HUES64 (cell line): ENCODE measurements at regions not wholly inside any gene's neighbourhood (a gene's known extent, or its start where the extent isn't known, plus 50 kb on each side); places are given as distances from the start of the nearest gene placed in this dataset.
"Not testable (repeated sequence)": the region's sequence is repeated elsewhere in the genome, so short reads cannot be mapped to it uniquely, and the experiment has no call there.

Experiments used
- H3K27ac ChIP-seq: 2 replicates; pipeline ENCODE4 v1.7.0; 2013; ENCODE audit warnings: low read depth, low read length, inconsistent platforms
- H3K27me3 ChIP-seq: 2 replicates; pipeline ENCODE4 v1.6.1; 2013; ENCODE audit warnings: mild to moderate bottlenecking, low read length; ENCODE audit not compliant: insufficient read depth
- H3K36me3 ChIP-seq: 2 replicates; pipeline ENCODE4 v1.6.1; 2013; ENCODE audit warnings: mild to moderate bottlenecking, low read length; ENCODE audit not compliant: insufficient read depth
- H3K4me1 ChIP-seq: 2 replicates; pipeline ENCODE4 v1.6.1; 2013; ENCODE audit warnings: mild to moderate bottlenecking, low read length, moderate library complexity; ENCODE audit not compliant: insufficient read depth
- H3K4me3 ChIP-seq: 2 replicates; pipeline ENCODE4 v1.5.1; 2013; ENCODE audit warnings: mild to moderate bottlenecking, low read length, moderate library complexity
- H3K9ac ChIP-seq: 2 replicates; pipeline ENCODE4 v1.6.1; 2013; ENCODE audit warnings: mild to moderate bottlenecking, low read depth, low read length
- H3K9me3 ChIP-seq: 2 replicates; pipeline ENCODE4 v1.6.1; 2013; ENCODE audit warnings: low read depth, low read length; ENCODE audit not compliant: insufficient read depth
- WGBS: fragments of 150-250, 120-280 bp; methylation state at CpG from one replicate; pipeline ENCODE4 v1.1.7; 2013; ENCODE audit warnings: missing lambda C conversion rate; 5-methylcytosine and 5-hydroxymethylcytosine counted together

GRCh38 chr5:15096686-15097085 is 225.1 kb upstream of the ANKH start:
- H3K36me3 ChIP-seq, H3K27ac ChIP-seq, H3K9ac ChIP-seq, H3K4me3 ChIP-seq, H3K9me3 ChIP-seq, H3K27me3 ChIP-seq, H3K4me1 ChIP-seq: not testable (repeated sequence)
- 96% methylated on average over 22 of the region's 22 CpGs for WGBS

DNA sequence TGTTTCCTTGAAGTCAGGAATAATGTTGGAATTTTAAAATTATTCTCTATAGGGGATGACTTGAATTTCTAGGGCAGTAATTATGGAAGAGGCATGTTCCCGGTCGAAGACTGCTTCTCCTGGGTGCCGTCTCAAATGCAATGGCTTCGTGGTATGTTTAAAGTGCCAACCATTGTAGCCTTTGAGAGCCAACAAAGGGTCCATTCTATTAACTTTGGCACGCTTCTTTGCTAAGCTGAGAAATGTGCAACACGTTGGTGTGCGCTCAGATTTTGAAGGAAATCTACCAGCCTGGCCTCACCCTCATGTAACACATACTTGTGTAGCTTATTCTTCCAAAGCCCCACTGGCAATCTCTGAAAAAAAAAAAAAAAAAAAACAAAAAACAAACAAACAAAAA is 221.2 kb upstream of the ANKH start:
- Histone ChIP-seq H3K27me3 (no peaks in the 10 kb centered on the region), H3K9ac (no peak overlapping the region), H3K4me3 (no peak overlapping the region), H3K36me3 (no peaks in the 10 kb centered on the region), H3K4me1 (no peaks in the 10 kb centered on the region), H3K27ac (no peak overlapping the region), H3K9me3 (no peaks in the 10 kb centered on the region)
- 92% methylated on average over 7 of the region's 7 CpGs for WGBS

DNA sequence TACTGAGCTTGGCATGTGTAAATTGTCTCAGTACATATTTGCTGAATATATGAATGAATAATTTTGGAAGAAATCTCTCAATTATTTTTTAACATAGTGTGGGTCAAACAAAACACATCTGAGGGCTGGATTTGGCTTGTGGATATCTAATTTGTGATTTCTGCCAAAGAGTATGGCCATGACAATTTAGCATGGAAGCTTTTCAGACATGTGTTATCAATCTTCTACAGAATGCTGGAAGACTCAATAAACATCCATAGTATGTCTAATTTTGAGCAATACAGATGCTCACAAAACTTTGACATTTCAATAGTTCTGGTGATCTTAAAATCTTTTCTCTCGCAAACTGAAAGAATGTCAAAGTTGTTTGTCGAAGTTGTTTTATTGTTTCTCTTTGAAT is 214.1 kb upstream of the ANKH start:
- no peak overlapping the region for H3K9ac ChIP-seq
- 0 out of 2 replicates have a peak, but pooled peaks cover 4% of the 10 kb centered on the region for H3K9me3 ChIP-seq
- 97% methylated on average over 2 of the region's 2 CpGs for WGBS
- no peak overlapping the region for H3K4me3 ChIP-seq
- H3K27ac ChIP-seq: no peak overlapping the region
- H3K4me1 ChIP-seq: no peaks in the 10 kb centered on the region
- no peaks in the 10 kb centered on the region for H3K27me3 ChIP-seq
- no peaks in the 10 kb centered on the region for H3K36me3 ChIP-seq

DNA sequence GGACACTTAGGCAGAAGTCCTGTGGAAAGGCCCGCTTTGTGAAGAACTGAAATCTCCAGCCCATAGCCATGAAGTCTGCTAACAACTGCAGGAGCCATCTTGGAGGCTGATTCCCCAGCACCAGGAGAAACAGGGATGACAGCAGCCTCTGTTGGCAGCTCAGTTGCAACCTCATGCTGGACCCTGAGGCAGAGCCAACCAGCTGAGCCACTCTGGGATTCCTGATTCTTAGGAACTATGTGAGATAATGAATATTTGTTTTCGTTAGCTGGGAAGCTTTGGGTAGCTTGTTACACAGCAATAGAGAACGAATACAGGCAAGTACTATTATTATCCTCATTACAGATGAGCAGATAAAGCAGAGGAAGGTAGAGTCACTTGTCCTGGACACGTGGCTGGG is 210.5 kb upstream of the ANKH start:
- Histone ChIP-seq H3K9ac (no peak overlapping the region), H3K36me3 (no peaks in the 10 kb centered on the region), H3K4me3 (no peak overlapping the region), H3K4me1 (no peaks in the 10 kb centered on the region), H3K27me3 (no peaks in the 10 kb centered on the region), H3K9me3 (0 out of 2 replicates have a peak, but pooled peaks cover 4% of the 10 kb centered on the region), H3K27ac (no peak overlapping the region)
- WGBS: 81% methylated on average over 3 of the region's 4 CpGs

GRCh38 chr5:15080219-15080618 is 208.6 kb upstream of the ANKH start:
- Histone ChIP-seq H3K9me3 (0 out of 2 replicates have a peak, but pooled peaks cover 4% of the 10 kb centered on the region), H3K27ac (no peak overlapping the region), H3K4me1 (no peaks in the 10 kb centered on the region), H3K36me3 (no peaks in the 10 kb centered on the region), H3K27me3 (no peaks in the 10 kb centered on the region), H3K4me3 (no peak overlapping the region), H3K9ac (no peak overlapping the region)
- WGBS: no CpG with 5 or more reads among the region's 1 CpG

DNA sequence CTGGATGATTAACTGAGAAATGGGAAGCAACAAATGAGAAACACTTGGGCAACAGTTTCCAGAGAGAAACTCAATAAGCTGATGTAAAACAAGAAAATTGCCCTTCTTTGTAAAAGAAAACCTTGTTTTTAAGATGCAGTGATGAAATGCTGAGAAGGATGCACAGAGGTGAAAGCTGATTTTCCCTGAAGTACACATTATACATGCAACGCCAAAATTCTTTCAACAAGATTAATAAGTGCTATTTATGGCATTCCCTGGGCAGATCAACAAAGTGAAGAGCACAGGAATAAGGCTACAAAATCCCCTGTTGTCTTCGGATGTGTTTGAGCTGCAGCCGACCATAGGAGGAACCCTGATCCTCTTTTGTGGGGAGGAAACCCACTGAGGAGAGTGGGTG is 208.0 kb upstream of the ANKH start:
- no peaks in the 10 kb centered on the region for H3K4me1 ChIP-seq
- H3K27me3 ChIP-seq: no peaks in the 10 kb centered on the region
- H3K27ac ChIP-seq: no peak overlapping the region
- WGBS: 97% methylated on average over 3 of the region's 3 CpGs
- H3K9ac ChIP-seq: no peak overlapping the region
- H3K36me3 ChIP-seq: no peaks in the 10 kb centered on the region
- H3K4me3 ChIP-seq: no peak overlapping the region
- H3K9me3 ChIP-seq: 0 out of 2 replicates have a peak, but pooled peaks cover 4% of the 10 kb centered on the region

- H3K27ac ChIP-seq: no peak overlapping the region
Measured at GRCh38 chr5:15074651-15075050, 203.1 kb upstream of the ANKH start.

DNA sequence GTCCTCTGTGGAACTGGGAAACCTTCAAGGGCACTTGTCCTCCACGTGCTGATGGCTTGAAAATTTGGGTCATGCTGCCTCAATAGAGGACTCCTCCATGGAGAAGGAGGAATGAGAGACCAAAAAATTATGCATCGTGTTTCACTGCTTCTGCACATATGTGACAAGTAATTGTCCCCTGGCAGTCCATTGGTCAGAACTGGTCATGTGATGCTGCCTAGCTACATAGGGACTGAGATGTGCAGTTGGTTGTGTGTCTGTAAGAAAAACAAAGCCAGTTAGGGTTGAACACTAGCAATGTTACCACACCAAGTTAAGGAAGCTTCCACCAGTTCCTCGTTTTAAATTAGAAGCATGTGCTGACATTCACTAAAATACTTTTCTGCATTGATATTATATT is 201.9 kb upstream of the ANKH start:
- Histone ChIP-seq H3K36me3 (no peaks in the 10 kb centered on the region), H3K27me3 (no peaks in the 10 kb centered on the region), H3K9ac (no peak overlapping the region), H3K27ac (no peak overlapping the region), H3K4me3 (no peak overlapping the region), H3K4me1 (no peaks in the 10 kb centered on the region), H3K9me3 (no peaks in the 10 kb centered on the region)
- 78% methylated on average over 3 of the region's 3 CpGs for WGBS

More at GRCh38 chr5:15074651-15075050, 203.1 kb upstream of the ANKH start:
- no peaks in the 10 kb centered on the region for H3K27me3 ChIP-seq
- H3K36me3 ChIP-seq: no peaks in the 10 kb centered on the region
- H3K9me3 ChIP-seq: no peaks in the 10 kb centered on the region
- no peak overlapping the region for H3K9ac ChIP-seq
- no peaks in the 10 kb centered on the region for H3K4me1 ChIP-seq
- no peak overlapping the region for H3K4me3 ChIP-seq

- Histone ChIP-seq H3K27ac (no peak overlapping the region), H3K9ac (no peak overlapping the region), H3K4me3 (no peak overlapping the region), H3K27me3 (no peaks in the 10 kb centered on the region), H3K9me3 (no peaks in the 10 kb centered on the region), H3K4me1 (no peaks in the 10 kb centered on the region), H3K36me3 (no peaks in the 10 kb centered on the region)
- 87% methylated on average over 6 of the region's 6 CpGs for WGBS
Measured at GRCh38 chr5:15070907-15071306, 199.3 kb upstream of the ANKH start.

- Histone ChIP-seq H3K9me3 (no peaks in the 10 kb centered on the region), H3K4me3 (no peak overlapping the region), H3K27me3 (no peaks in the 10 kb centered on the region), H3K27ac (no peak overlapping the region), H3K36me3 (no peaks in the 10 kb centered on the region), H3K9ac (no peak overlapping the region), H3K4me1 (no peaks in the 10 kb centered on the region)
- WGBS: no CpG with 5 or more reads among the region's 1 CpG
Measured at GRCh38 chr5:15069407-15069905, 197.9 kb upstream of the ANKH start.

GRCh38 chr5:15065091-15065490 is 193.5 kb upstream of the ANKH start:
- no peaks in the 10 kb centered on the region for H3K36me3 ChIP-seq
- no peaks in the 10 kb centered on the region for H3K27me3 ChIP-seq
- H3K27ac ChIP-seq: no peak overlapping the region
- WGBS: 92% methylated on average over 2 of the region's 2 CpGs
- H3K9ac ChIP-seq: no peak overlapping the region
- no peaks in the 10 kb centered on the region for H3K9me3 ChIP-seq
- no peak overlapping the region for H3K4me3 ChIP-seq
- H3K4me1 ChIP-seq: no peaks in the 10 kb centered on the region

- Histone ChIP-seq H3K27ac (no peak overlapping the region), H3K27me3 (no peaks in the 10 kb centered on the region), H3K36me3 (no peaks in the 10 kb centered on the region), H3K4me3 (no peak overlapping the region), H3K4me1 (no peaks in the 10 kb centered on the region), H3K9me3 (no peaks in the 10 kb centered on the region), H3K9ac (no peak overlapping the region)
- 90% methylated on average over 2 of the region's 2 CpGs for WGBS
Measured at GRCh38 chr5:15064396-15064795, 192.8 kb upstream of the ANKH start.
